Hematopoietic multipotent progenitor cell treated with erythropoietin and hydrocortisone succinate and interleukin-3 and kit ligand, for 8 days (in vitro differentiated cells): ENCODE measurements at regions not wholly inside any gene's neighbourhood (a gene's known extent, or its start where the extent isn't known, plus 50 kb on each side); places are given as distances from the start of the nearest gene placed in this dataset.
"Not testable (repeated sequence)": the region's sequence is repeated elsewhere in the genome, so short reads cannot be mapped to it uniquely, and the experiment has no call there.

Source experiments
- DNase-seq: peaks from one replicate; pipeline ENCODE4 v3.0.0-alpha.2; 2015

DNA sequence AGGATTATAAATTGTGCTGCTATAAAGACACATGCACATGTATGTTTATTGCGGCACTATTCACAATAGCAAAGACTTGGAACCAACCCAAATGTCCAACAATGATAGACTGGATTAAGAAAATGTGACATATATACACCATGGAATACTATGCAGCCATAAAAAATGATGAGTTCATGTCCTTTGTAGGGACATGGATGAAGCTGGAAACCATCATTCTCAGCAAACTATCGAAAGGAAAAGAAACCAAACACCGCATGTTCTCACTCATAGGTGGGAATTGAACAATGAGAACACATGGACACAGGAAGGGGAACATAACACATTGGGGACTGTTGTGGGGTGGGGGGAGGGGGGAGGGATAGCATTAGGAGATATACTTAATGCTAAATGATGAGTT, 67.8 kb upstream of the ETV3 start:
- not testable (repeated sequence) for DNase-seq

- no peak for DNase-seq
Observed at GRCh38 chr1:157203166-157203565, 65.0 kb upstream of the ETV3 start.

- DNase-seq: no peak
Observed at GRCh38 chr1:157202331-157202730, 64.1 kb upstream of the ETV3 start.

DNA sequence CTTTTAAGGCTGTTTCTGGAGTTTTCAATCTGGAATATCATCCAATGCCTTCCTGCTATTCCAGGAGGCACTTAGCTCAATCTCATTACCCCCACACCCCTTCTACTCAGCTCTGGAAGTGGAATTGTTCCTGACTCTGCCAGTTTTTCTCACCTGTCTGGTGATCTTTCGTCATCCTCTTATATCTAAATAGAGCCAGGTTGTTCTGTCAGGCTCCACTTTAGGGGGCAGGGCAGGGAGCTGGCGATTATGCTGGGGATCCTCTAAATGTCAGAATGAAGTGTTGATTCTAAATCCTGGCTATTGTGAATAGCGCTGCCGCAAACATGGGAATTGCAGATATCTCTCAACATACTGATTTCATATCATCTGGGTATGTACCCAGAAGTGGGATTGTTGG, 63.6 kb upstream of the ETV3 start:
- DNase-seq: no peak

GRCh38 chr1:157200451-157200850, 62.3 kb upstream of the ETV3 start:
- no peak for DNase-seq

DNA sequence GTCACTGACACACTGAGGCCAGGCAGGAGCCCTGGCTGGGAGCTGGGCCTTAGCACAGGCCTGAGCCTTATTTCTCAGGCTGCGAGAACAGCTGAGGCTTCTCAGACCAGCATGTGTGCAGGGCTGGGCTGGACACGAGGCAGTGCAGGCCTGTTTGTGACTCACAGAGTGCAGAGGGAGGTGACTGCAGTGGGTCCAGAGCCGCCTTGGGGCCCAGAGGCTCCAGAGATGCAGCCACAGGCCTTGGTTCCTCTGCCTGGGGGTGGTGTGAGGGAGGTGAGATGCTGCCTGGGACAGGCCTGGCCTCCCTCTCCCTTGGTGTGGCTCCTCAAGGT, 61.2 kb upstream of the ETV3 start:
- no peak for DNase-seq

DNA sequence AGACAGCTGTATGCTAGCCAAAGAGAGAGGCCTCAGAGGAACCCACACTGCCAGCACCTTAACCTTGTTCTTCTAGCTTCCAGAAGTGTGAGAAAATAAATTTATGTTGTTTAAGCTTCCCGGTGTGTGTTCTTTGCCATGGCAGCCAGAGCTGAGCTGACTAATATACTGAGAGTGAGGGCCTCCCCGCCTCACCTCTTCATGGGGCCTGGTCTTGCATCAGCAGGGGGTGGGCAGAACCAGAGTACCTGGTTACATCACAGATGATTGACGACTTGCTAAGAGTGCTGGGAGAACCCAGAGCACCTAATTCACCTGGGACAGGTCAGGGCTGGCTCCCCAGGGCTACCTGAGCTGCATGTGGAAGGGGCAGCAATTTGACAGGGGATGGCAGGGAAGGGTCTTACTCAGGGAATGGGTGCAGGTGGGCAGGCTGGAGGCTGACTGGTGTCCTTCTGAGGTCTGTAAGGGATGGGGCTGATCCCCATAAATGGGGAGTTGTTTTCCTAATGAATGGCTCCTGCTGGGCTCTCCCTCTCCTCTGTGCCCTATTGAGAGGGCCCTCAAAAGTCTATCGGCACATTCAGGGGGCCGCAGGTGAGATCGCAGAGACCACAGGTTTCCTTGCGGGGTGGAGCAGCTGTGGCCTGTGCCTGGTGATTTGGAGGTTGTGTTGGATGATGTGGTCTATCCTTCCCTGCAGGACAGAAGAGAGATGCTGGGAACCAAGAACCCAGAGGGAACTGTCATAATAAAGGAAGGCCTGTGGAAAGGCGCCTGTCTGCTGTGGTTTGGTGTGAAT, 60.6 kb upstream of the ETV3 start:
- DNase-seq: no peak

DNA sequence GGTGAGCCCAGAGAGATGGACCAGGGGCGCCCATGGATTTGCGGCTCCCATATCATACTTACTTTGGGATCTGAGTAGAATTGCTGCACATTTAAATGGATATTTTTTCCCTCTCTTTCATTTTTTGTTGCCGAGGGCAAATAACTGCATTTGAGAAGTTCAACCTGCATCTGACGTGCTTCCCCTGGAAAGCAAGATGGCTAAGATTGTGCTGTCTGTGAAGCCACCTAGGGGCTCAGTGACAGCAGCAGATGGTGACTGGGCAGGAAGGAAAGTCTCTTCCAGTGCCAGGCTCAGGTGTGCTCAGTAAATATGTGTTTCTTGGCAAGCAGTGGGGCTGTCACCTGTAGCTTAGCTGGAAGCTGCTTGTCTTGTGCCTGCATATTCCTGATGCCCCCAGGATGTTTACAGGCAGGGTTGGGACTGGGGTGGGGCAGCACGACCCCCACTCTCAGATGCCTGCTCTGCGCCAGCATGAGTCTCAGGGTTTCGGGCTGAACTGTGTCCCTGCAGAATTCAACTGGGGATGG, 59.8 kb upstream of the ETV3 start:
- no peak for DNase-seq

GRCh38 chr1:157196670-157197456, 58.7 kb upstream of the ETV3 start:
- DNase-seq: peak; percentile 23

DNA sequence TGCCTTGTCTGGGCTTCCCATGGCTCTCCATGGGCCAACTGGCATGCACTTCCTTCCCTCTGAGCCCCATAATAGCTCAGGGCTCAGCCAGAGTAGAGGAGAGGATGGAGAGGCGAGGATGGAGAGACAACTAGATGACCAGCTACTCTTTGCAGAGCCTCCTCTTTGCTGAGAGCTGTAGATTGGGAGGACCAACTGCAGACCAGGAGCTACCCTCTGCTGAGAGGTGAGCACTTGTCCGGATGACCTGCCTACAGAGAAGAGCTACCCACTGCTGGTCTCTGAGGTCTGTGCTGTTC, 58.0 kb upstream of the ETV3 start:
- no peak for DNase-seq

DNA sequence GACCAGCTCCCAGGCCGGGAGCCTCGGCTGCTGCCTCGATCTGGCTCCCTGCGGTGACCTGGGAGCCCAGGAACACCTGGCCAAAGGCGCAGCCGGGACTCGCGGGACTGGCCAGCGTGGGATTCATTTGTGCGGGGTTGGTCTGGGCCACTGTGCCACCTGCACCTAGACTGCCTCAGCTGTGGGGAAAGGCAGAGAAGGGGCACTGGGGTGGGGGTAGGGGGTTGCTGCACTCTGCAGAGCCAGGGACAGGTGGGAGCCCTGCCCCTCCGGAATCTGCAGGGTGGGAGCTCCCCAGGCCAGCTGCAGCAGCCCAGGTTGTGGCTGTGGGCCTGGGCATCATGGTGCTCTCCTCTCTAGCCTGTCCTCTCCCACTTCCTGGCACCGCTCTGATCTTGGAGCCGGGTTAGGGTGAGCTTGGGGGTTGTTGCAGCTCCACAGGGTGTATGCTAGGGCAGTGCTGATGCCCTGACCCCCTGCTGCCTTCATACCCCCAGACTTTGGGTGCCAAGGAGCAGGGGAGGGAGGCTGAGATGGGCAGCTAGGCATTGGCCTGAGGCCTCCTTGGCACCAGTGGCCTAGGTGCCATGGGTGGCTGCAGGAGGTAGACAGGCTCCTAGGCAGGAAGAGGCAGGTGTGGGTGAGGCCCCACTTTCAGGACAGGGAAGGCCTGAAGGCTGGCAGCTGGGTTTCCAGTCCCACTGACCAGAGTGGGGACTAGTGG, 57.5 kb upstream of the ETV3 start:
- DNase-seq: no peak

- DNase-seq: no peak
Observed at GRCh38 chr1:157194731-157195520, 56.7 kb upstream of the ETV3 start.

DNA sequence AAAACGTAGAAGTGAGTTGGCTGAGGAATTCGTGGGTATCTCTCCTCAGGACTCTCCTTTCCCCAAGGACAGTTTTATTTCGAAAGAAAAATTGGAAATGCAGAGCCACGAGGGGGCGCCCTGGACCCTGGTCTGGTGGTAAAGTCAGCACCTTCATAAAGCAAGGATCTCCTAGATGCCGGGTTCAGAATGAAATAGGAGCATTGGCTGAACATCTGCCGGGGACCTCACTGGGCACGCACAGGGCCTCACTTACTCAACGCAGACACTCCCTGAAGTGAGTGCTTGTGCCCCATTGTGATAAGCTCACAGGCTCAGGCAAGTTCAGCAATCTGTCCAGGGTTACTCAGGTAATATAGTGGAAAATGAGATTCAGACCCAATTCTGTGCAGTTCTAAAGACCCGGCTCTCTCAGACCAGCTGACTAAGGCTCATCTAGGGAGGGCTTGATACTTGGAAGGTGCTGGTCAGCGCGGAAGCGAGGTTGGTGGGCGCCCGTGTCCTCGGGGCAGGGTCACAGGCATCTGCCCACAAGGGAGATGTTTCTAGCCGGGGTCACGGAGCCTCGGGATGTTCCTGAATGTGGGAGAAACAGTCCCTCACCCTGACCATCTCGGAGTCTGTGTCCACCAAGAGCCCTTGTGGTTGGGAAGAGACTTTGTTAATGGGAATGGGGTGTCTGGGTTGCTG, 55.7 kb upstream of the ETV3 start:
- peak; percentile 77 for DNase-seq

- no peak for DNase-seq
Observed at GRCh38 chr1:157193219-157193618, 55.0 kb upstream of the ETV3 start.

DNA sequence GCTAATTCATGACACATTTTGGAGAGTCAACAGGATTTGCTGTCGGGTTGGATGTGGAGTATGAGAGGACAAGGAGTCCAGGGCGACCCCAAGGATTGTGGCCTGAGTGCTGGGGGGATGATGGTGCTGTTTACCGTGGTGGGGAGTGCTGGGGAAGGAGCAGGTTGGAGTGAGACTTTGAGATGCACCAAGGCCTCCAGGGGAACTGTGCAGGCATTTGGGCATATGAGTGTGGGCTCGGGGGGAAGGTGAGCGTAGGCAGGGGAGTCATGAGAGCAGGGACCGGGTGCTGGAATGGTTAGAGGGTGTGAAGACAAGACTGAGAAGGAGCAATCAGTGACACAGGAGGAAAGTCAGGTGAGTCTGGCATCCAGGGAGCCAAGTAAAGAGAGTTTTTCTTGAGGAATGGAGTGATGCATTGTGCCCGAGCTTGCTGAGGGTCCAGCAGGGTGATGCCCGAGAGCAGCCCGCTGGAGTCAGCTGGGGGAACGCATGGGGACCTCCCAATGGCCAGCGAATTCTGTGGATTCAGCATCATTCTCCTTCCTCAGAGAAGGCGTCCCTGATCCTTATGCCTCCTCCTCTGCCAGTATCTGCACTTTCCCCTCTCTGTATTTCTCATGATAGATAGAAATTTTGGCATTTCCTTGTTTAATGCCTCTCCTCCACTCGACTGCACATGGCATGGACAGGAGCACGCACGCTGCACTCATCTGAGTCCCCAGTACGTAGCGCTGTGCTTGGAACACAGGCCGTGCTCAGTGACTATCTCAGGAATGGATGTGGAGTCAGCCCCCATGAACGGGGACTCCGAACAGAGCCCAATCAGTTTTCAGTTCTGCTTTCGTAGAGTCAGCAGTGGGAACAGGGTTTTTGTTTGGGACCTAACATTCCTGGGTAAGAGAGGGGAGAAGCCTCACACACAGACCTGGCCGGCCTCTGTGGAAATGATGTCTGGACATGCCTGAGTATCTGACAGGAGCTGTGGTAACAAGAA, 52.1 kb upstream of the ETV3 start:
- DNase-seq: no peak

GRCh38 chr1:157189096-157189495, 50.9 kb upstream of the ETV3 start:
- no peak for DNase-seq
